ENCODE measurements at regions not wholly inside any gene's neighbourhood (a gene's known extent, or its start where the extent isn't known, plus 50 kb on each side); places are given as distances from the start of the nearest gene placed in this dataset.
"Not testable (repeated sequence)": the region's sequence is repeated elsewhere in the genome, so short reads cannot be mapped to it uniquely, and the experiment has no call there.

GRCh38 chr16:25570131-25570530 is 121.6 kb upstream of the HS3ST4 start:
- no peaks in the 10 kb centered on the region for H4K20me1 ChIP-seq
- H3K4me2 ChIP-seq = no peak overlapping the region
- TF ChIP-seq Cebpa-rat (IDR thresholded peaks at IDR 0.05) = no peak
- no peak overlapping the region for H3K4me3 ChIP-seq
- H3K9ac ChIP-seq = no peak overlapping the region
- no peaks in the 10 kb centered on the region for H3K27me3 ChIP-seq
- peaks cover 15% of the 10 kb centered on the region for H3K9me3 ChIP-seq
- H3K4me1 ChIP-seq = no peaks in the 10 kb centered on the region
- H3K36me3 ChIP-seq = no peaks in the 10 kb centered on the region
- H3K27ac ChIP-seq = no peak overlapping the region

- no peaks in the 10 kb centered on the region for H3K36me3 ChIP-seq
- no peaks in the 10 kb centered on the region for H4K20me1 ChIP-seq
- no peak overlapping the region for H3K4me2 ChIP-seq
- H3K27ac ChIP-seq = no peak overlapping the region
- H3K4me1 ChIP-seq = no peaks in the 10 kb centered on the region
- H3K9ac ChIP-seq = no peak overlapping the region
- H3K27me3 ChIP-seq = no peaks in the 10 kb centered on the region
- no peak for TF ChIP-seq Cebpa-rat (IDR thresholded peaks at IDR 0.05)
- peaks cover 15% of the 10 kb centered on the region for H3K9me3 ChIP-seq
- no peak overlapping the region for H3K4me3 ChIP-seq
Observed at GRCh38 chr16:25568991-25569390, 122.8 kb upstream of the HS3ST4 start.

- no peak for TF ChIP-seq Cebpa-rat (IDR thresholded peaks at IDR 0.05)
- H3K4me1 ChIP-seq = no peaks in the 10 kb centered on the region
- no peaks in the 10 kb centered on the region for H3K27me3 ChIP-seq
- no peaks in the 10 kb centered on the region for H3K36me3 ChIP-seq
- no peak overlapping the region for H3K27ac ChIP-seq
- no peak overlapping the region for H3K4me2 ChIP-seq
- H3K4me3 ChIP-seq = no peak overlapping the region
- peaks cover 20% of the 10 kb centered on the region for H3K9me3 ChIP-seq
- no peaks in the 10 kb centered on the region for H4K20me1 ChIP-seq
- H3K9ac ChIP-seq = no peak overlapping the region
Observed at GRCh38 chr16:25566183-25566582, 125.6 kb upstream of the HS3ST4 start.

- H3K4me3 ChIP-seq = no peak overlapping the region
- no peak for TF ChIP-seq Cebpa-rat (IDR thresholded peaks at IDR 0.05)
- no peak overlapping the region for H3K4me2 ChIP-seq
Observed at GRCh38 chr16:25563700-25564099, 128.1 kb upstream of the HS3ST4 start.

GRCh38 chr16:25561723-25562122 is 130.0 kb upstream of the HS3ST4 start:
- not testable (repeated sequence) for H3K4me2 ChIP-seq, H3K27me3 ChIP-seq, H4K20me1 ChIP-seq, H3K36me3 ChIP-seq, H3K27ac ChIP-seq, H3K4me1 ChIP-seq, H3K9ac ChIP-seq, H3K4me3 ChIP-seq
- peaks cover 13% of the 10 kb centered on the region for H3K9me3 ChIP-seq

More at GRCh38 chr16:25563700-25564099, 128.1 kb upstream of the HS3ST4 start:
- H3K9me3 ChIP-seq = peaks cover 15% of the 10 kb centered on the region
- H3K27ac ChIP-seq = no peak overlapping the region
- no peak overlapping the region for H3K9ac ChIP-seq
- no peaks in the 10 kb centered on the region for H4K20me1 ChIP-seq
- H3K36me3 ChIP-seq = no peaks in the 10 kb centered on the region
- H3K27me3 ChIP-seq = no peaks in the 10 kb centered on the region
- no peaks in the 10 kb centered on the region for H3K4me1 ChIP-seq

- H3K9ac ChIP-seq, H3K4me3 ChIP-seq, H4K20me1 ChIP-seq, H3K4me2 ChIP-seq, H3K4me1 ChIP-seq, H3K27me3 ChIP-seq, H3K36me3 ChIP-seq, H3K27ac ChIP-seq: not testable (repeated sequence)
- peaks cover 33% of the 10 kb centered on the region for H3K9me3 ChIP-seq
Observed at GRCh38 chr16:25556968-25557312, 134.8 kb upstream of the HS3ST4 start.

- H3K9ac ChIP-seq, H3K27me3 ChIP-seq, H3K4me3 ChIP-seq, H3K36me3 ChIP-seq, H4K20me1 ChIP-seq, H3K4me2 ChIP-seq, H3K27ac ChIP-seq, H3K4me1 ChIP-seq: not testable (repeated sequence)
- H3K9me3 ChIP-seq = peaks cover 30% of the 10 kb centered on the region
Observed at GRCh38 chr16:25556289-25556967, 135.3 kb upstream of the HS3ST4 start.

- no peaks in the 10 kb centered on the region for H3K4me1 ChIP-seq
- peak overlapping the region; percentile 27; the same call in 1 of the 2 replicates for H3K27ac ChIP-seq
- no peak for TF ChIP-seq Cebpa-rat (IDR thresholded peaks at IDR 0.05)
Observed at GRCh38 chr16:25553711-25554436, 137.9 kb upstream of the HS3ST4 start.

GRCh38 chr16:25550647-25551046 is 141.1 kb upstream of the HS3ST4 start:
- Histone ChIP-seq H4K20me1 (no peaks in the 10 kb centered on the region), H3K4me3 (no peak overlapping the region), H3K9me3 (peaks cover 26% of the 10 kb centered on the region), H3K27me3 (no peaks in the 10 kb centered on the region), H3K27ac (no peak overlapping the region), H3K36me3 (no peaks in the 10 kb centered on the region), H3K4me2 (no peak overlapping the region), H3K4me1 (no peaks in the 10 kb centered on the region), H3K9ac (no peak overlapping the region)
- TF ChIP-seq Cebpa-rat (IDR thresholded peaks at IDR 0.05) = no peak

More at GRCh38 chr16:25553711-25554436, 137.9 kb upstream of the HS3ST4 start:
- Histone ChIP-seq H3K9me3 (peaks cover 26% of the 10 kb centered on the region), H3K4me3 (no peak overlapping the region), H4K20me1 (no peaks in the 10 kb centered on the region), H3K36me3 (no peaks in the 10 kb centered on the region), H3K27me3 (no peaks in the 10 kb centered on the region), H3K9ac (no peak overlapping the region), H3K4me2 (no peak overlapping the region)

GRCh38 chr16:25546791-25547190 is 145.0 kb upstream of the HS3ST4 start:
- H3K4me1 ChIP-seq = no peaks in the 10 kb centered on the region
- H3K4me3 ChIP-seq = no peak overlapping the region
- no peak overlapping the region for H3K27ac ChIP-seq
- H3K27me3 ChIP-seq = no peaks in the 10 kb centered on the region
- H3K9me3 ChIP-seq = peaks cover 6% of the 10 kb centered on the region
- no peaks in the 10 kb centered on the region for H3K36me3 ChIP-seq
- TF ChIP-seq Cebpa-rat (IDR thresholded peaks at IDR 0.05) = no peak
- H4K20me1 ChIP-seq = no peaks in the 10 kb centered on the region
- no peak overlapping the region for H3K9ac ChIP-seq
- no peak overlapping the region for H3K4me2 ChIP-seq
